ENCODE measurements at regions not wholly inside any gene's neighbourhood (a gene's known extent, or its start where the extent isn't known, plus 50 kb on each side); places are given as distances from the start of the nearest gene placed in this dataset.
A peak's percentile ranks its signal among the peaks of the same experiment; 100 is the strongest.

DNA sequence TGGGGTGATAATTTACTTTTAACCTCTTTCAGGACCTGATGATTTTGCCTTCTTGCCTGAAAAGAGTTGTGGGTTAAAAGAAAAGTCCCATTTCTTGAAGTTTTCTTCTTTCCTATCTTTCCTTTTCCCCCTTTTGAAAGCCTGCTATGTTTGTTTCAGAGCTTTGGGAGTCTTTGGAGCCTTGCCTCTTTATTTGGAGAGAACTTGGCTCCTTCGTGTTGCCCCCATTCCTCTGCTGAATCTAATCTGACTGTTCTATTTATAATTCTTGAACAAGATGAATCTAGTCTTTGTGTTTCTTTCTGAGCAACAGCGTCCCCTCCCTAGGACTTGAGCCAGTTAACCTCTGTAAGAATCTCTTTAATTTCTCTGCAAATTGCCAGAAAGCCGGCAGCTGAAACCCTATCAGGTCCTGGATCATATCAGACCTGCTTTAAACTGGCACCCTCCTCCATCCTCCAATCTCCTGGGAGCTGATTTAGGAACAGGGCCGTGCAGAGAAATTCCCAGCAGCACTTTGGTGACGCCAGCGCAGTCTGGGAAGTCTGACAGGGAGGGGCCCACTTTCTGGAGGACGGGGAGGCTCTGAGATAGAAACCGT, 289.1 kb upstream of the SORL1-AS1 start:
- no peak for DNase-seq (ENCODE audit: low spot score)

DNA sequence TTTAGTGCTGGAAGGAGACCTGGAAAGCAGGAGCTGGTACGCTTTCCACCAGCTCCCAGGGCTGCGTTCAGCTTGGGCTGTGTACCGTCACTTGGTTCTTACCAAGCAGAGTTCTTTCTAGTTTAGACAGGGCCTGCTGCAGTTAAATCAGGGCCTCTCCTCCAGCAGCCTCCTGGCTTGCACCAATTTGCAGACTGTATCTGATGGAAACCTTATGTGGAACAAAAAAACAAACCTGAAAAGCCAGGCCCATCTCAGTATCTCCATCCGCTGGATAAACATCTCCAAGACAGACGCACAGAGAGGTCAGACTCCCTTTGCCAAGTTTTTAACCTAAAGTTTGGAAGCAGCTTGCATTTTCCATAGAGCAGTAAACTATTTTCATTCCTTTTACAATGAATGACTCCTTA, 288.6 kb upstream of the SORL1-AS1 start:
- no peak for DNase-seq (ENCODE audit: low spot score)

DNA sequence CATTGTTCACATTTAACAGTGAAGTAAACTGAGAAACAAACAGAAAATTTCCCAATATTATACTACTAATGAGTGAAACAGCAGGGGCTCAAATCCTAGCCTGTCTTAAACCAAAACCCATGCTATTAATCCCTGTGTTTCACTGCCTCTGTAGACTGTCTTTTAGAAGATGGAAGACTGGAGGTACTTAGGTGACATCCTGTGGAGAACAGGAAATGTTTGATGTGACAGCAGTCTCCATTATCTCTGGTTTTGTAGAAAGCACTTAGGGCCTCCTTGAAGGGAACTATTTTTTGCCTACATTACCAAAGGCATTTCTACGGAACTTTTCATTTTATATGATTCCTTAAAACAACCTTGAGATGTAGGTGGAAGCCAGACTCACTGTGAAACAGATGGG, 288.1 kb upstream of the SORL1-AS1 start:
- DNase-seq (ENCODE audit: low spot score): no peak

DNA sequence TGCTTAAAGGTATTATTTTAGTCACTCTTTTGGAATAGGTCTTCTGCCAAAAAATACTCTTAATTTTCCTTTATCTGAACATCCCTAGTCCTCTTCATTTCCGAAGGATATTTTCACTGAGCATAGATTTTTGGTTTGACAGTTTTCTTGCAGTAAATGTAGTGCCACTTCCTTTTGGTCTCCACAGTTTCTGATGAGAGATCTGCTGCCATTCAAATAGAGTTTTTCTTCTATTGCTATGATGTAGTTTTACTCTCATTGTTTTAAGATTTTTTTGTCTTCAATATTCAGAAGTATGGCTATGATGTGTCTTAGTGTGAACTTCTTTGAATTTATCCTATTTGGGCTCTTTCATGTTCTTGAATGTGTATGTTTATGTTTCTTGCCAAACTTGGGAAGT, 281.1 kb upstream of the SORL1-AS1 start:
- no peak for DNase-seq (ENCODE audit: low spot score)

GRCh38 chr11:121727942-121728341, 275.2 kb upstream of the SORL1-AS1 start:
- DNase-seq (ENCODE audit: low spot score): no peak

- DNase-seq (ENCODE audit: low spot score): no peak
Observed at GRCh38 chr11:121723246-121723741, 270.5 kb upstream of the SORL1-AS1 start.

- DNase-seq (ENCODE audit: low spot score): peak; percentile 58
Observed at GRCh38 chr11:121722431-121723245, 269.9 kb upstream of the SORL1-AS1 start.

DNA sequence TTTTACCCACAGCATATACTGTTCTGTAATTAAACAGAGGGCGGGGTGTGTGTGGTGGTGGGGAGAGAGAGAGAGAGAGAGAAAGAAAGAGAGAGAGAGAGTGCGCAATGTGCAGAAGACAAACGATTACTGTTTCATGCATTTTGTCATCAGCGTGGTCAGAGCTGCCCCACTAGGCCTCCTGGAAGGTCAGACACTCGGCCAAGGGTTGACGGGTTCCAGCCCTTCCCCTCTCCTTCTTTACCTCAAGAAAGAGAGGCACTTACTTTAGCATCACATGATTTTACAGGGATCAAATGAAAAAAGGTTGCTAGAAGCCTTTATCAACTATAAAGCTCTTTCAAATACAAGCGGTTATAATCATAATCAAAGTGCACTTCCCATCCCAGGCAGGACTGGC, 269.2 kb upstream of the SORL1-AS1 start:
- DNase-seq (ENCODE audit: low spot score): no peak

- DNase-seq (ENCODE audit: low spot score): no peak
Observed at GRCh38 chr11:121721448-121721847, 268.7 kb upstream of the SORL1-AS1 start.

- no peak for DNase-seq (ENCODE audit: low spot score)
Observed at GRCh38 chr11:121717296-121717695, 264.5 kb upstream of the SORL1-AS1 start.

DNA sequence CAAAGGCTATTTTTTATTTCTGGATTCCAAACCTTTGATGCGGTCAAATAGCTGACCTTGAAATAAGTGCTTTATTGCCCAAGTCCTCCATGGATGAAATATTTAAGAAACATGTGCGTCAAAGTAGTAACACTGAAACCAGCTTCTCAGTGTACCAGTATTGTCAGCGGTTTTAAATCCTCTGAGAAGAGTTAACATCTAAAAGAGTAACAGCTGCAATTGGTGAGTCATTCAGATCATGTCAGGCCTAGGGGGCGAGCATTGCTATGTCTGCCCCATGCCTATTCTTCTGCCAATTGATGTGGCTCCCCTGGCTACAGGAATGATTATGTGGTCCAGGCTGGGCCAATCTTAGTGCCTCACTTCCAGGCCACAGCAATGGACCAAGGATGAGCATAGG, 263.3 kb upstream of the SORL1-AS1 start:
- no peak for DNase-seq (ENCODE audit: low spot score)

GRCh38 chr11:121715405-121715804, 262.6 kb upstream of the SORL1-AS1 start:
- no peak for DNase-seq (ENCODE audit: low spot score)

GRCh38 chr11:121714351-121714750, 261.6 kb upstream of the SORL1-AS1 start:
- DNase-seq (ENCODE audit: low spot score): no peak

GRCh38 chr11:121711939-121712338, 259.2 kb upstream of the SORL1-AS1 start:
- peak; percentile 57 for DNase-seq (ENCODE audit: low spot score)

DNA sequence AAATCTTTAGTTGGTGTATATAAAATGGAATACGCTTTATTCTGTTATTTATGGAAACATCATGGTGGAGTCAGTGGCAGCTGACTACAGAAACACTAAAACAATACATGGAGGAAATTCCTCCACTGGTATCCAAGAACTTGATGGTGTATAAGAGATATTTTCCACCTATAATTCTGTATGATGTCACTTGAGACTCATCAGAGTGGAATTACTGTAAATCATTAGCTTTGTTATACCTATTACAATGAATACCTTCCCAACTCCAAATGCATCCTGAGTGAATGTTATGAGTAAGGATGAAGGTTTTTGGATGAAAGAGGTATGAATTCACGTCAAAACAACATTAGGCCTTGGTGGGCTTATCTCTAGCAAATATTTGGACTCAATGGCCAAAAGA, 258.5 kb upstream of the SORL1-AS1 start:
- no peak for DNase-seq (ENCODE audit: low spot score)

- DNase-seq (ENCODE audit: low spot score): no peak
Observed at GRCh38 chr11:121706884-121707420, 254.2 kb upstream of the SORL1-AS1 start.

DNA sequence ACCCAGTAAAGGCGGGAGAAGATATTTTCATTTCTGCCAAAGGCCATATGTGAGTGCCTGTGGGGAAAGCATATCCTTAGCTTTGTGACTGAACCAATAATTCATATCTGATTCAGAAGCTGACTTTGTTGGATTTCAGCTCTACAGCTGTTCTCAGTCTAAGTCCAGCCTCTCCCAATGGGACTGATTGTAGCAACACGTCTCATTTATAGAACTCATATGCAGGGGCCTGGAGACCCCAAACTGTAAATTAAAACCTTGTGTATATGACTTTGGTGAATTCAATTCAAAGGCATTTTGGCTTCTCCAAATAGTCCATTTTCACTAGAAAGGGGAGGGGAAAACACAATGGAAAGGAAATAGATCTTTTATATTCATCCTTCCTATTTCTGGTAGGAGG, 250.4 kb upstream of the SORL1-AS1 start:
- no peak for DNase-seq (ENCODE audit: low spot score)

DNA sequence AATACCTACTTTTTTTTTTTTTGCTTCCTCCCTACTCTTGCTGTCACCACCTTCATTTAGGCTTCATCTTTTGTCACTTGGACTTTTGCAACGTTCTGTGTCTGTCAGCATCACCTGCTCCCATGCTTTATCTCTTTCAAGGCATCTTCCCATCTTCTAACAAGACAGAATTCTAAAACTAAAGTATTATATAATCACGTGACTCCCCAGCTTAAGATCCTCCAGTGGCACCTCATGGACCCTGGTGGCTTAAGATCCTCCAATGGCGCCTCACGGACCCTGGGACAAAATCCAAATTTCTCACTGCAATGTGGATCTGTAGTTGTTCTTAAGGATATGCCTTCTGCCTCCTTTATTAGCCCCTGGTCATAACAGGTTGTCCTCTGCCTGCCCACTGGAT, 248.2 kb upstream of the SORL1-AS1 start:
- no peak for DNase-seq (ENCODE audit: low spot score)

- no peak for DNase-seq (ENCODE audit: low spot score)
Observed at GRCh38 chr11:121699801-121700200, 247.0 kb upstream of the SORL1-AS1 start.

DNA sequence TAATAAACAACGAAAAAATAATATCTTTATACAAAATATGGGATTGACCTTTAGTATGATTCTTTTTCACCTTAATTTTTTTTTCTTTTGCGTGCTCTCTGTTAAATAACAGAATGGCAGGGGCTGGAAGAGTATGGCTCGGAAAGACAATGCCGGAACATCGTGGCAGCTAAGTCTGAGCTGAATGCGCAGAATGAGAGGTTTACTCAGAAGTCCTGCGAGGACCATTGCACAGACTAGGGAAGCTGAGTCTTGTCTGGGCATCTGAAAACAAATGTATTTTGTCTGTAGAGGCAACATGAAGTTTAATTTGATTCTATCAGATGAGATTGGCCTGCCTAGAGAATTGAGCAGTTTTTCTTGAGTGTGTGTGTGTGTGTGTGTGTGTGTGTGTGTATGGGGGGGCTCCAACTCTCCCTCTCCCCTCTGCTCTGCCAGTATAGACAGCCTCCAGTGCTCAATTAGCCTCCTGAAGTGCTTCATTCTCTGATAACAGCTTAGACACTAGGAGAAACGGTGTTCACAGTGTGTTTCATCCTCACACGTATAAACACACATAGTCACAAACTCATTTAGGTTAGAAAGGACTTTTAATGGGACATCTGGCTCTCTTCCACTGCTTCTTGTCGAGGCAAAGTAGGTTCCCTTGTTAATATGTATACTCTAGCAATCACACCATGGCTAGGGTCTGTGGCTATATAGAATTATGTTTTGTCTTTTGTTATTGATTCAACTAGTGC, 244.3 kb upstream of the SORL1-AS1 start:
- DNase-seq (ENCODE audit: low spot score): no peak

- peak; percentile 18 for DNase-seq (ENCODE audit: low spot score)
Observed at GRCh38 chr11:121696177-121696871, 243.6 kb upstream of the SORL1-AS1 start.

DNA sequence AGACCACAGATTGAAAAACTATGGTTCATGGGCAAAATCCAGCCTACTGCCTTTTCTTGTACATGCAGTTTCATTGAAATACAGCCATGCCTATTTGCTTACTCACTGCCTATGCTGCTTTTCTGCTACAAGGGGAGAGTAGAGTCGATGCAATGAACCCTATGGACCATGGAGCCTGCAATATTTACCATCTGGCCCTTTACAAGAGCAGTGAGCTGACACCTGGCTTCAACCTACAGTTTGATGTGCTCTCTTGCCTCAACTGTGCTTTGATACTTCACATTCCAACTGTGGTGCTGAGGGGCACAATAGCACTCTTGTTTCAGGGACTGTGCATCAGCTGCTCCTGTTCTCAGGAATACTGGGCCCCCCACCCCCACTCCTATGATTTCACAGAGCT, 239.5 kb upstream of the SORL1-AS1 start:
- DNase-seq (ENCODE audit: low spot score): no peak
